ENCODE measurements at regions not wholly inside any gene's neighbourhood (a gene's known extent, or its start where the extent isn't known, plus 50 kb on each side); places are given as distances from the start of the nearest gene placed in this dataset.

DNA sequence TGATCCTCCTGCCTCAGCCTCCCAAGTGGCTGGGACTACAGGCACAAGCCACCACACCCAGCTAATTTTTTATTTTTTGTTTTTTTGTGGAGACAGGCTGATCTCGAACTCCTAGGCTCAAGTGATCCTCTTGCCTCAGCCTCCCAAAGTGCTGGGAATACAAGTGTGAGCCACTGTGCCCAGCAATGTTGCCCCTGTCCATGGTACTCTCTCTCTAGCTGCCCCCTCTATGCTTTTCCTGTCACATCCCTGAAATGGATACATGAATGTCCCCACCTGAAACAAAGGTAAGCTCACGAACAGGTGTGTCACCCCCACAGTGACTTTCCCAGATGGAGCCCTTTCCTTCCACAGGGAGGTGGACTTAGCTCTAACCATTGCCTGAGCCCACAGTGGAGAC is 141.1 kb upstream of the MGMT start:
- no peak for DNase-seq

DNA sequence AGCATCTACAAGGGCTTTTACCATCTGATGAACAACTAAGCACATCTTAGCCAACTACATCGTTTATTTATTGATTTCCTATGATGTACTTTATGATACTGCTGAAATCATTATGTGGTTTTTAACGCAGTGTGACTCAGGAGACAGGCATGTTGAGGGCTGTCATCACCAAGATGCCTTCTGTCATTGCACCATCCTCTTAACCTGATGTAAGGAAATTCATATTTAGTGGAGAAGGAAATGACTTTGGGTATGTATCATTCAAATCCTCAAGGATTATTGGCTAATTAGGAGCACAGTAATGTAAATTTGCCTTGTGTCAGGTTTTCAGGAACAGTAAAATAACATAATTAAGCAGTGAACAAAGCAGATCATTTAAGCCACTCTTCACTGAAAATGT is 138.5 kb upstream of the MGMT start:
- no peak for DNase-seq

DNA sequence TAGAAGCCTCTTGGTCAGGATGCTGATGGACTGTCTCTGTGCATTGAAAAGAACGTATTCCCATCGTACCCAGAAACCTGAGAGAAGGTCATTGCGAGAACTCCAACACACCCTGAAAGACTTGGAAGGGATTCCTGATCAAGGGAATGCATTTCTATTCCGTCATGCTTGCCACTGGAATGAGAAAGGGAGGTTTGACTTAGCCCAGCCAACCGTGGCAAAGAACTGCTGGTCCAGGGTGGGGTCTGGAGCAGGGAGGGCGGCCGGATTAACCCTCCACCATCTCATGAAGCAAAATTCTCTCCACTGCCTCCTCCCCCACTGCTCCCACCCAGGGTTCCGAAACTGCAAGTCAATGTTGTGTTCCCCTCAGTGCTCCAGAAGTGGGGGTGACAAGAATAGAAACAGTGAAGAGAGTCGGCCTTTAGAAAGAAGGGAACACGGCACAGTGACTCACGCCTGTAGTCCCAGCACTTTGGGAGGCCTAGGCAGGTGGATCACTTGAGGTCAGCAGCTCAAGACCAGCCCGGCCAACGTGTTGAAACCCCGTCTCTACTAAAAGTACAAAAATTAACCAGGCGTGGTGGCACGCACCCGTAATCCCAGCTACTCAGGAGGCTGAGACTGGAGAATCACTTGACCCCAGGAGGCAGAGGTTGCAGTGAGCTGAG is 137.5 kb upstream of the MGMT start:
- no peak for DNase-seq

DNA sequence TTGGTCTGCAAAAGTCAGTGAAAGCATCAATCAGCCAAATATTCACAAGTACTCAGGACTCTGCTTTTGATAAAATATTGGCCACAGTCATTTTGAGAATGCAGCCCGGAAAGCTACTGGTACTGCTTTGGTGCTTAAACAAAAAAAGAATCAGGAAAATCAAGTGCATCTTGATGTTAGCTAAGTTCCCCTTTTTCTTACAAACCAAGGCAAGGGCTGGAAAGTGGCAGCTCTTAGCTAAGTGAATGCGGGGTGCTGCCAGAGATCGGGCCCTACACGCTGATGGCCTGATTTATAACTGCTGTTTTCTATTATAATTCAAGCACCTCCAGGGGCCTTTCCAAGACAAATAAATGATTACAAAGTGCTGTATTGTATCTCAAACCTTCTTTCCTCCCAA is 136.8 kb upstream of the MGMT start:
- DNase-seq: no peak

DNA sequence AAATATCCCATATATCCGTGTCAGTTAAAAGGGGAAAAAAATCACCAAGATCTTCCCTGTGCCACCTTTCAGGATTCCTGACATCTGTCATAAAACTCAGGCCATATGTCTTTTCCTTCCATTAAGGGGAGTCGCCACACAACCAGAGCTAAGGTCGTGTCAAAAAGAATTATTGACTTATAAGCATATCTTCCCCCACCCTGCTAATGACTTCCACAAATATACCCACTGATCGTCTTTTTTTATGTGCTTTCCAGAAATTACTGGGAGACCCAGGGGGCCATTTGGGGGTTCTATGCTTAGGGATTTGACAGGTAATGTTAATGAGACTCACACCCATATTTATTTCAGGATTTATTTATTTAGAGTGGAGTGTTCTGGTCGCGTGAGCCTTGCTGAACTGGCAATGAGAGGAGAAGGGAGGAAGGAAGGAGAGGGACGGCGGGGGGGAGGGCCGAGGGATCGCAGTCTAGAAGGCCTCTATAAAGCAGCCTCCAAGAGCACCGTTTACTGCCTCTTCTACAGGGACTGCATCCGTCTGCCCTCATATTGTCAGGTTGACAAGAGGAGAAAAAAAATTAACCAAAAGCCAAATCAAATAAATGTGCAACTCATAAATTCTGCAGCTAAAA is 135.7 kb upstream of the MGMT start:
- DNase-seq: no peak

DNA sequence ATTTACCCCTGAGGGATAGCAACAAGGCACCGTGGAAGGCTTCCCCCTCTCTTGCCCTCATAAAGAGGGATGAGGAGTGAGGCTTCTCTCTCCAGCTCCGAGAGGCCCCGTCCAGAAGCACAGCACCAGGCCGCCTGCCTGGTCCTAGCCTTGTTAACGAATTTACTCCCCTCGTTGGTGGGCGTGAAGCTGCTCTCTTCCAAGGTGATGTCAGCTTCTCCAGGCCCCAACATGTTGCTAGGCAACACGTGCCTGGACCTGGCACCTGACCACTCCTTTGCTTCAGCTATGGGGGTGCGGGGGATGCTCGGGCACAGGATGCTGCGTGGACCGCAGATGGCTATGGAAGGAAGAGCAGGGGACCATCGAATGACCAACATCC is 135.2 kb upstream of the MGMT start:
- DNase-seq: no peak

DNA sequence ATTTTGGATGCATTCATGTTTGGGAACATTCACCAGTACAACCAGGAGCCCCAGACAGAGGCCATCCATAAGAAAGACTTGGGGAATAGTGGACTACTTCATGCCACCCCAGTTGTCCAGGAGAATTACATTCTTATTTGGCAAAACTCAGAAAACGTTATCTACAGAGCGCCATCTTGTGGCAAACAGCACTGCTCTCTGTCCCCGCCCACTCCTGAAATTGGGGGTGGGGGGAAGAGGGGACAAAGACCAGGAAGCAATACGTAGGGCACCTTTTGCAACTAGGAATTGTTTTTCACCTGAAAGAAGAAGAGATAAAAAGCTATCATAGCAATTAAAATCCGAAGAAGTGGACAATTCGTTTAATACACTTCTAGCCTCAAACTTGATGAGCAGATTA is 134.6 kb upstream of the MGMT start:
- DNase-seq: no peak

DNA sequence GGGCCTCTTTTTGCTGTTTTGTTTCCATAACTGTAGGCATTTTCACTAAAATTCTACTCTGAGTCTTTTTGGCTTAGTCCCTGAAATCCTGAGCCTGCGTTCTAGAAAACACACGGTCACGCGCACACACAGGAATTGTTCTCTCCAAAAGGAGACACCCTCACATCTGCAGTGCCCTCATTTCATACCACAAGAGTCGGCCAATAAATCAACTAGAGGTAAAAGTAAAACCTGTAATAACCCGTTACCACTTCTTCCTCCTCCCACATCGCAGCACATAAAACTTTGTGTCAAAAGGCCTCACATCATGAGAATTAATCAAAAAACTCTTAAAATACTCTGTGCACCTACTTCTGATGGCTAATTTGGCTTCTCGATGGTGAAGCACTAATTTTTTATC is 133.3 kb upstream of the MGMT start:
- DNase-seq: no peak

DNA sequence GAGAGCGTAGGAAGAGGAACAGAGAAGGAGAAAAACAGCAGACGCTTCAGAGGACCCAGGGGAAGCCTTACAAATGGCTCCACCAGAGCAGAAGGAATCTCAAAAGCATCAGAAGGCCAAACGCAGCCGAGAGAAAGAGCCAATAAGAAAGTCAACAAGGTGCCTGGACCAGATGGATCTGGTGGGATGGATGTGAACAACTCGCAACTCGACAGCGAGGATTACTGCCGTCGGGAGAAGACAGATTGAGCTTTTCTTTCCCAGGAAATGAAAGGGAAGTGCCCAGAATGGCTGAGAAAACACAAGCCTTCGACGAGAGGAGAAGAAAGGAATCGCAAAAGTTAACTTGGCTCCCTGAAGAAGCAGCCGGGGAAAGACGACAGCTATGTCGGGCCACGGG is 132.8 kb upstream of the MGMT start:
- no peak for DNase-seq

DNA sequence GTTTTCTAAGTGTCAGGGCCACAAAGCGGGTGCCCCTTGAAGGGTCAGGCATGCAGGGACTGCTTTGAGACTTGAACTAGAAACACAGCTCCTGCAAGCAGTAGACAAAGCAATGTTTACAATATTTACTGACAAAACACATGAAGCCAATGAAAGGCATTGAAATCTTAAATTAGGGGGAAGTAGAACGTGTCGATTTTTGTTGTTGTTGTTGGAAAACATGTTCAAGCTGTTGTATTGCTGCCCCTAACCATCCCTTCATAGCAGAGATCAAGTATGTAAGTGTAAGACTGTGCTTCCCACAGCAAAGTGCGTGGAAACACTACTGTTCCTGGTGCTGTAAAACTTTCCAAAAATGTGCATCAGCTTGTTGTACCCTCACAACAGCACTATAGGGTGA is 131.6 kb upstream of the MGMT start:
- DNase-seq: no peak

DNA sequence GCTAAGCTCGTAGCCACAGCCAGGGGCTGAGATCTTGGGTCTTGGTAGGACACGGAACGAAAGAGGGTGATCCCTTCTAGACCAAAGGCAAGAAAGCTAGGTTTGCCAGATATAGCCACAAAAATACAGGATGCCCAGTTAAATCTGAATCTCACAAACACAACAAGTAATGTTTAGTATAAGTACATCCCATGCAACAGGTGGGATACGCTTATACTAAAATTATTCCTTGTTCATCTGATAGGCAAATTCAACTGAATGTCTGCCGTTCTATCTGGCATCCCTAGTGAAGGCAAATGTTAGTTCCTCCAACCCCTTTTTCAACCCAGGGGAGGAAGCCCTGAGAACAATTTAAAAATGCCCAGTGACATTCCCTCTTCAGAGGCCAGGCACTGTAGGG is 131.1 kb upstream of the MGMT start:
- DNase-seq: no peak

DNA sequence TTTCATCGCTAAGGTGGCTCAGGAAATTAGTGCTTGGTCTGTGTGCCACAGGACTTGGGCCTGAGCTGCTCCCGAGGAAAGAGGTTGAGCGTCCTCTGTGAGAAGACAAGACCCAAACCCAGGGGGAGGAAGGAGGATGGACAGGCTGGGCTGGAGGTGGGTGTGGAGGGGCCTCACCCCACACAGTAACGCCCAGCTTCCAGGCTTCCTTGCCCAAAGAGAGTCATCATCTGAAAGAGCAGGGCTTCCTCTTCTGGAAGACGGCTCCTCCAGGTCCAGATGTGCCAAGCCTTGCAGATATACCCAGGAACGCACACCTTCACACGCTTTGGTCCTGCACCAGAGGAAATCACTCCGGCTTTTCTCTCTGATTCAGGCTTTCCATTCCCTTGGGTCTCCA is 127.8 kb upstream of the MGMT start:
- no peak for DNase-seq

DNA sequence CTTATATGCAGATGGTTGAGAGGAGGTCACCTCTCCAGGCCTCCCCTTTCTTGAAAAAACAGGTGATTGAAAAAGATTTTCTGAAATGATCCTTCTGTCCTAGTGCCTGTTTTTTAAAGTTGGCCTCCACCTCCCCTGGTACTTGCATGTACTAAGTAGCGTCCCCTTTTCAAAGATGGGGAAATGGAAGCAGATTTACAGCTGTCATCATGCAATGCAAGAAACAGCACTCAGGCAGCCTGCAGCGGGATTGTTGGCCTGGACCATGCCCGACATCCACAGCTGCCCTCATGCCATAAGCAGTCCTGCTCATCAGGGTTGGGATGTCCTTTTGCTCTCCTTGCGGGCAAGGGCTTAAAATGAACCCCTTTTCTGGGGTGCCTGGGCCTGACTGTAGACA is 127.2 kb upstream of the MGMT start:
- DNase-seq: no peak

DNA sequence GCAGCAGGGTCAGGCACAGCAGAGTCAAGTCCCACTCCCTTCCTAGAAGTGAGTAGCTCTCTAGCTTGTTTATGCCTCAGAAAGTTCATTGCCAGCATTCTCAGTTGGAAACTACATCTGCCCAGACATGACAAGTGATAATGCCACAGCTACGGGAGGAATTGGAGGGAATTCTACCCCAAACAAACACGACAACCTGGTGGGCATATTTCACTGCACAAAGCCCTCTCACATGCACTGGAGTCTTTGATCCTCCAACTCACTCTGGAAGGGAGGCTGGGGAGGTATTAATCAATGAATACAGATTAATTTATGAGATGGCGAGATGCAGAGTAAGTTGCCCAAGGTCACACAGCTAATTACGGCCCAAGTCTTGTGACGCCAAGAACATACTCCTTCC is 126.0 kb upstream of the MGMT start:
- DNase-seq: no peak

DNA sequence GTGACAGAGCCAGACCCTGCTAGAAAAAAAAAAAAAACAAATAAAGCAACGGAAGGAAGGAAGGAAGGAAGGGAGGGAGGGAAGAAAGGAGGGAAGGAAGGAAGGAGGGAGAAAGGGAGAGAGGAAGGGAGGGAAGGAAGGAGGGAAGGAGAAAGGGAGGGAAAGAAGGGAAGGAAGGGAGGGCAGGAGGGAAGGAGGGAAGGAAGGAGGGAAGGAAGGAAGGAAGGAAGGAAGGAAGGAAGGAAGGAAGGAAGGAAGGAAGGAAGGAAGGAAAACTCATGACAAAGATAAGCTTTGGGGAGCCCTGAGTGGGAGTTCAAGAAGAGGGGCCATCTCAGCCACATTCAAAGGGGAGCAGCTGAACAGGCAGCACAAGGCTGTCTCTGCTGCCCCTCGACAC is 124.7 kb upstream of the MGMT start:
- DNase-seq: no peak

DNA sequence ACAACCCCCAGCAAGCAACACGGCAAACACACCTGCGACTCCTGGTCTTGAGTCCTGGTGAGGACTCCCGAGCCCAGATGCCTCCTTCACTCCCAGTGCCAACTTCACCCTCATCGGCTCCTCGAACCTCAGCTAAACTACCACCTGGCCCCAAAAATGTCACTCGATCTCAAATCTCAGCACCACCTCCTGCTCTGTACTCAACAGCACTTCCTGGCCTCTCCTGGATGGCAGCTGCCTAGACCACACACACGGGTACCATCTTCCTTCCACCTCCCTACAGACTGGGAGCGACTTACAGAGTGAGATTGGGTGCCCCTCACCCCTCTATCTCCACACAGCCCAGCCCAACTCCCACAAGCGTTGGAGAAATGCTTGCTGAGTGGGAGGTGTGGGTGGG is 123.9 kb upstream of the MGMT start:
- no peak for DNase-seq

DNA sequence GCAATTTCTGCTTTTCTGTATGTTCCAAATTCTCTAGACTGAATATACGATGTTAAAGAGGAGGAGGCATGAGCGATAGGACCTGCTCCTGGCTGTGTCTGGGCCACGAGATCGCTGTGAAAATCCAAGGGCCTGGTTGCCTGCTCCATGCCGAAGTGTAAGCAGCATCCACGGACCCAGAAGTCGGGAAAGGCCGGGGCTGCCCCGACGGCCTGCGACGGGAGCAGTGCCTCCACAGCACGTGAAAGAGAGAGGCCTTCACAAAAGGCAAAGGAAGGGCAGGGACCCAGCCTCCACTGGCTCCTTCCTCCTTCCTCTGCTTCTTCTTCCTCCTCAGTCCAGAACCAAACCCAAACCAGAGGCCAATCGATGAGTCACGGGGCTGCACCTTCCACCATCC is 122.9 kb upstream of the MGMT start:
- no peak for DNase-seq

DNA sequence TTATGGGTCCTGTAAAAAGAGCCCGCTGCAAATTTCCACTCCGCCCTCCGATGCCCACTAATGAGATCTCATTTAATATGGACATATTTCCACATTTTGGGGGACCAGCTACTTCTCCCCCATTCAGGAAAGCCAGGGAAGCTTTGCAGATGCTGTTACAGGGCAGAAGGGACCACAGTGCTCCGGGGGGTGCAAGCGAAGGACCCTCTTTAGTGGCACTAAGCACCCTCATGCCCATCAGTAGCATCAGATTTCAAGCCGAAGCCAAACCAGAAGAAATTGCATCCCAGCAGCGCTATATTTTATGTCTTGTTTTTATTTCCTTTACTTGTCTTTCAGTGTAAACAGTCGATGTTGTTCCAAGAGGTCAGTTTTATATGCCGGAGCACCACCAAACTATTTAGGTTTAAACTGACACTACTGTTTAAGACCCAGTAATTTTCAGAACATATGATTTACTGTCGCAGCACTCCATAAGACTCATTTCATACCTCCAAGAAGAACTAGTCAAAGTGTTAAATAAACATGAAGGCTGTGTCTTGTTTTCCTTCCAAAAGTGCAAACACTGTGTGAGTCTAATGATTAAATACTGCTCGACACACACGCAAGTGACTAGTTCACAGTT is 122.2 kb upstream of the MGMT start:
- no peak for DNase-seq

DNA sequence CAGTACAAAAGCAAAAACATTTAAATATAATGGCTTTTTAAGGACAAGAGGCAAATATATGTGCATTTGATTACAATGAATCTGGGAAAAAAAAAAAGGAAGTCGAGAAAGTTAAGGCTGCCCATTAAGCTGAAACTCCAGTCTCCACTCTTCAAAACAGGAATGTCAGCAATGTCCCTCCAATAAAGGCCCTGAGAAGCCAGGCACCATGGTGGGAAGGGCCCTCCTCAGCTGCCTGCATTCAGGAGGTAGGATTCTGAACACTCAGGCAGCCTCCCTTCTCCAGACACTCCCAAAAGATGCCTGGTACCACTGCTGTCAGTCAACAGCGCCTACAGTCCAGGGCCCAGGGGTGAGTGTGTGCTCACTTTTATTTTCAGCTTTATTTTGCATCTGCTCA is 121.3 kb upstream of the MGMT start:
- no peak for DNase-seq

DNA sequence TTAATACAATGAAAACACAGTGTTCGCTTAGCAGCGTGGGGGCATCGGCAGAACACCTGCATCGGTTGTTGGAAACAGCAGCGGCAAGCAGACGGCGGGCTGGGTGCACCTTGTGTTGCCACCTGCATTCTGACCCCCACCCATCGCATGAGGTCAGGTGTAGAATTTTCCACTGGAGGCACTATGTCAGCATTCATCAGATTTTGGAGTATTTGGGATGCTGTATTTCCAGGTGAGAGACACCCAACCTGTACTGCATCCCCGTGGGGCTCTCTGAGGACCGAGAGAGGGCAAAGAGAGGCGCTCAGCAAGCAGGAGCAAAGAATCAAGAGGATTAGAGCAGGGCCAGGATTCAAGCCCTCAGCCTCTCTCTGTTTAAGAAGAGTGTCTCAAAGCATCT is 116.4 kb upstream of the MGMT start:
- DNase-seq: no peak

DNA sequence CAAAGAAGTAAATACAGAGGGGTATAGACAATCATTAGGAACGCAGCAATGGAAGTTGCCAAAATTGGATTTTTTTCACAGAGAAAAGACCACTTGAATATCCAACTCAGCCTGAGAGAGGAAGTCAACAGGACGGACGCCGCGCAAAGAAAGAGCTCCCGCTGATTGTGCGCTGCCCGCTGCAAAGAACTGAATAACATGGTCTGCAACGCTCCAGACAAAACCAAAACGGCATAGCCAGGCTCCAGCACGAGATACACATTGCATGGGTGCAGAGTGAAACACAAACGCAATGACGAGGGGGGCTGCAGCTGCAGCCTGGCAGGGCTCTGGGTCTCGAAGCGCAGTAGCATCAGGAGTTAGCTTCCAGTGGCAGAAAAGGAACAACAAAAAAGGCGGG is 113.9 kb upstream of the MGMT start:
- DNase-seq: no peak

DNA sequence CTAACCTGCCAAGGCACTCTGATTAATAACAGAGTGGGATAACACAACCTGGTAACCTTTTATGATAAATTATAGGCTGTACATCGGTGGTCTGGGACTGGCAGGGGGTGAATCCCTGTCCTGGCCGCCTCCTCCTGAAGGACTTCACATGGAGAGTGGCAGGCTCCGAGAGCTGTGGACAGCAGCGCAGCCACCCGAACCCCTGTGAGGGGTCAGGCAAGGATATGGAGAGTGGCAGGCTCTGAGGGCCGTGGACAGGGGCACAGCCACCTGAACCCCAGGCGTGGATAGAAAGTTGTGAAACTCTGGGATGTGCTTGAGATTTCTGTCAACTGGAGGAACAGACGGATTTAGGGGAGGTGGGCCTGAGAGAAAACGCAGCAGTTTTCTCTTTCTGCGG is 107.0 kb upstream of the MGMT start:
- DNase-seq: no peak

DNA sequence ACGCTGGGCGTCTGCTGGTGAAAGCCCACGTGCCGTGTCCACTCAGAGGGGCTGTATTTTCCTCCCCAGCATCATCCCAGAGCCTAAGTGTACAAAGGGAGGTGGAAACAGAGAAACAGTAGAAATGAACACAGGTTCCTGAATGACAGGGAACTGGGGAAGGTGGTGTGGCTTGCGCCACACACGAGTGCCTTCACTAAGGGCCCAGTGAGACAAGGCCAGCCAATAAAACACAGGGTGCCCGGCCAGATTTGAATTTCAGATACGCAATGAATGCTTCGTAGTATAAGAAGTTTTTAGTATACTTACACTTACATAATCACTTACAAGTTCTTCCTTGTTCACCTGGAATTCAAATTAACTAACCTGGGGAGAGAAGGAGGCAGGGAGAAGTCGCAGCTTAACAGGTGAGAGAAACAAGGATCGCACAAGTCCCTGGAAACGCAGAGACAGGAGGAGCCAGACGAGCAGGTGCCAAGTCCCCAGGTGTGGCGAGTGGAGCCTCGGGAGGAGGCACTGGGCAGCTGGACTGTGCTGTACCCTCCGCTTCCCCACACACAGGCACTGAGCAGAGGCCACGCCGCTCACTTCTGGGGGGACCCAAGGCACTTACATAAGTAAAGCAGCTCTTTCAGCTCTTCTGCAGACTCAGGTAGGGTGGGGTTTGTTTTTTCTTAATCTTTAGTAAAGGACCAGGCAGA is 105.2 kb upstream of the MGMT start:
- no peak for DNase-seq

DNA sequence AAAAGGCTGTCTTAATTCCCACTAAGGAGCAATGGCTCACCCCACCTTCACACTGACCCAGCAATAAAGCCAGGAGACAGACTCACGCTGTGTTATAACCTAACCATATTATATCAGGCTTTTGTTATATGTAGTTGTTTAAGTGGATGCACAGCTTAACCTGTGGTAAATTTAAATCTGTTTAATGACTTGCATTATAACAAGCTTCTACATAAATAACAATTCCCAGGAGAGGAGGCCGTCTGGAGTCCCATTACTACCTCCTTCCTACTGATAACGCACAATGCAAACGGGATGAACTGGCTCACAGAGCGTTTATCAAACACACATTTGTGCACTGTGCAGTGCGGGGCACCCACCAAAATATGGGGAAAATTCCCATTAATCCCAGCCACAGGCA is 102.1 kb upstream of the MGMT start:
- DNase-seq: no peak
